ENCODE measurements at regions not wholly inside any gene's neighbourhood (a gene's known extent, or its start where the extent isn't known, plus 50 kb on each side); places are given as distances from the start of the nearest gene placed in this dataset.

DNA sequence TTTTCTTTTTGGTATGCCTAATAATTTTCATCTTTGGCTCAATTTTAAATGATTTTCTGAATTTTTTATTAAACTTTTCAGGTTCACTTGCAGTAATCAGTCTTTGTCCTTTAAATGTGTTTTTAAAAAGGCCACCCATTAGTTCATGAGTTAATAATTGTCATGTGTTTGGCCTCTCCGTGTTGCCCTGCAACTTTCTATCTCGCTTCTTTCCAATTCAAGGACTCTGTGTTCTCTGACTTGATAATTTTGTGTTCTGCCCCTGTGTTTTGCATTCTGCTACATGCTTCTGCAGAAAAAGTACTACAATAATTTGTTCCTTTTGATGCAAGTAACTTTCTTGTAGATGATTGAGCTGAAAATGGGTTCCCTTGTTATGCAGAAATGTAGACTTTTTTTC, 921.4 kb upstream of the LRATD1 start:
- H4K20me1 ChIP-seq (ENCODE audit: insufficient read depth, low read length), result no peaks in the 10 kb centered on the region
- H3K9ac ChIP-seq (ENCODE audit: low read depth, low read length), result no peak overlapping the region
- no peaks in the 10 kb centered on the region for H3K27me3 ChIP-seq (ENCODE audit: insufficient read depth, low read length, poor library complexity)
- H3K27ac ChIP-seq (ENCODE audit: low read length), result no peak overlapping the region
- ATAC-seq (ENCODE audit: insufficient read depth, low read depth) (no peak), DNase-seq (no peak)
- H3K4me3 ChIP-seq (ENCODE audit: low read depth in 1 of 2, low read length in 2 of 2), result no peak overlapping the region
- H3K36me3 ChIP-seq (ENCODE audit: insufficient read depth, low read length), result no peaks in the 10 kb centered on the region
- no peak overlapping the region for H3K4me2 ChIP-seq (ENCODE audit: insufficient read depth, low read length)
- TF ChIP-seq, protein P1, sequence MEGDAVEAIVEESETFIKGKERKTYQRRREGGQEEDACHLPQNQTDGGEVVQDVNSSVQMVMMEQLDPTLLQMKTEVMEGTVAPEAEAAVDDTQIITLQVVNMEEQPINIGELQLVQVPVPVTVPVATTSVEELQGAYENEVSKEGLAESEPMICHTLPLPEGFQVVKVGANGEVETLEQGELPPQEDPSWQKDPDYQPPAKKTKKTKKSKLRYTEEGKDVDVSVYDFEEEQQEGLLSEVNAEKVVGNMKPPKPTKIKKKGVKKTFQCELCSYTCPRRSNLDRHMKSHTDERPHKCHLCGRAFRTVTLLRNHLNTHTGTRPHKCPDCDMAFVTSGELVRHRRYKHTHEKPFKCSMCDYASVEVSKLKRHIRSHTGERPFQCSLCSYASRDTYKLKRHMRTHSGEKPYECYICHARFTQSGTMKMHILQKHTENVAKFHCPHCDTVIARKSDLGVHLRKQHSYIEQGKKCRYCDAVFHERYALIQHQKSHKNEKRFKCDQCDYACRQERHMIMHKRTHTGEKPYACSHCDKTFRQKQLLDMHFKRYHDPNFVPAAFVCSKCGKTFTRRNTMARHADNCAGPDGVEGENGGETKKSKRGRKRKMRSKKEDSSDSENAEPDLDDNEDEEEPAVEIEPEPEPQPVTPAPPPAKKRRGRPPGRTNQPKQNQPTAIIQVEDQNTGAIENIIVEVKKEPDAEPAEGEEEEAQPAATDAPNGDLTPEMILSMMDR (IDR thresholded peaks at IDR 0.05; ENCODE audit: borderline replicate concordance, extremely low read depth, low read length, poor library complexity, severe bottlenecking), result no peak
- TF ChIP-seq EZH2 (IDR thresholded peaks at IDR 0.05; ENCODE audit: borderline replicate concordance, low read depth, low read length, severe bottlenecking), result no peak
- H3K9me3 ChIP-seq (ENCODE audit: insufficient read depth, low read length, severe bottlenecking), result no peaks in the 10 kb centered on the region
- no peaks in the 10 kb centered on the region for H3K4me1 ChIP-seq (ENCODE audit: insufficient read depth, low read length)
- H2AFZ ChIP-seq (ENCODE audit: low read depth, low read length), result no peak overlapping the region
- no peaks in the 10 kb centered on the region for H3K79me2 ChIP-seq (ENCODE audit: insufficient read depth, low read length)

- no peak overlapping the region for H3K9ac ChIP-seq (ENCODE audit: low read depth, low read length)
- H3K9me3 ChIP-seq (ENCODE audit: insufficient read depth, low read length, severe bottlenecking), result no peaks in the 10 kb centered on the region
- no peak overlapping the region for H2AFZ ChIP-seq (ENCODE audit: low read depth, low read length)
- no peaks in the 10 kb centered on the region for H4K20me1 ChIP-seq (ENCODE audit: insufficient read depth, low read length)
- no peaks in the 10 kb centered on the region for H3K4me1 ChIP-seq (ENCODE audit: insufficient read depth, low read length)
- H3K79me2 ChIP-seq (ENCODE audit: insufficient read depth, low read length), result no peaks in the 10 kb centered on the region
- no peak overlapping the region for H3K27ac ChIP-seq (ENCODE audit: low read length)
- no peak for ATAC-seq (ENCODE audit: insufficient read depth, low read depth)
- H3K27me3 ChIP-seq (ENCODE audit: insufficient read depth, low read length, poor library complexity), result no peaks in the 10 kb centered on the region
- no peaks in the 10 kb centered on the region for H3K36me3 ChIP-seq (ENCODE audit: insufficient read depth, low read length)
- no peak for DNase-seq
- no peak for TF ChIP-seq EZH2 (IDR thresholded peaks at IDR 0.05; ENCODE audit: borderline replicate concordance, low read depth, low read length, severe bottlenecking)
- TF ChIP-seq, protein P1 (IDR thresholded peaks at IDR 0.05; ENCODE audit: borderline replicate concordance, extremely low read depth, low read length, poor library complexity, severe bottlenecking), result no peak
- no peak overlapping the region for H3K4me3 ChIP-seq (ENCODE audit: low read depth in 1 of 2, low read length in 2 of 2)
- H3K4me2 ChIP-seq (ENCODE audit: insufficient read depth, low read length), result no peak overlapping the region
These were observed 918.1 kb upstream of the LRATD1 start for GRCh38 chr2:13714466-13714865.

DNA sequence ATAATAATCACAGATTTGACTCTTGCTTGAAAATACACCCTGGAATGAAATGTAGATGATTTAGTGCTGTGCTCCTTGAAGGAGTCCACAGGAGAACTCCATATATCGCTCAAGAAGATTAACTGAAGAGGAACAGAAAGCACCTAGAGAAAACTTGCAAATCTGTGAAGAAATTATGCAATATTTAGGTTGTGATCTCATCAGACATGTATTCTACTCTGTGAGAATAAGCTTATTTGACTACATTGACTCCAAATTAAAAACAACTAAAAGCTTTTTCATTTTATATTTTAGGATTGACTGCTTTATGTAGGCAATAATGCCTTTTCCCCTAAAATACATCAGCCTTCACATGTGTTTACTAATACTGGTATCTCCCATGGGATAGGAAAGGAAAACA, 906.6 kb upstream of the LRATD1 start:
- no peak overlapping the region for H3K4me3 ChIP-seq (ENCODE audit: low read depth in 1 of 2, low read length in 2 of 2)
- no peaks in the 10 kb centered on the region for H4K20me1 ChIP-seq (ENCODE audit: insufficient read depth, low read length)
- no peak overlapping the region for H3K4me2 ChIP-seq (ENCODE audit: insufficient read depth, low read length)
- H3K4me1 ChIP-seq (ENCODE audit: insufficient read depth, low read length), result no peaks in the 10 kb centered on the region
- ATAC-seq (ENCODE audit: insufficient read depth, low read depth) (no peak), DNase-seq (no peak)
- TF ChIP-seq, protein P1 (IDR thresholded peaks at IDR 0.05; ENCODE audit: borderline replicate concordance, extremely low read depth, low read length, poor library complexity, severe bottlenecking), result no peak
- no peak for TF ChIP-seq EZH2 (IDR thresholded peaks at IDR 0.05; ENCODE audit: borderline replicate concordance, low read depth, low read length, severe bottlenecking)
- H3K27ac ChIP-seq (ENCODE audit: low read length), result no peak overlapping the region
- H3K9ac ChIP-seq (ENCODE audit: low read depth, low read length), result no peak overlapping the region
- no peaks in the 10 kb centered on the region for H3K27me3 ChIP-seq (ENCODE audit: insufficient read depth, low read length, poor library complexity)
- no peaks in the 10 kb centered on the region for H3K36me3 ChIP-seq (ENCODE audit: insufficient read depth, low read length)
- no peaks in the 10 kb centered on the region for H3K9me3 ChIP-seq (ENCODE audit: insufficient read depth, low read length, severe bottlenecking)
- H2AFZ ChIP-seq (ENCODE audit: low read depth, low read length), result no peak overlapping the region
- H3K79me2 ChIP-seq (ENCODE audit: insufficient read depth, low read length), result no peaks in the 10 kb centered on the region

GRCh38 chr2:13745330-13745729, 887.2 kb upstream of the LRATD1 start:
- DNase-seq (no peak), ATAC-seq (ENCODE audit: insufficient read depth, low read depth) (no peak)
- H2AFZ ChIP-seq (ENCODE audit: low read depth, low read length), result no peak overlapping the region
- no peak overlapping the region for H3K4me3 ChIP-seq (ENCODE audit: low read depth in 1 of 2, low read length in 2 of 2)
- no peaks in the 10 kb centered on the region for H3K4me1 ChIP-seq (ENCODE audit: insufficient read depth, low read length)
- no peaks in the 10 kb centered on the region for H3K9me3 ChIP-seq (ENCODE audit: insufficient read depth, low read length, severe bottlenecking)
- no peaks in the 10 kb centered on the region for H4K20me1 ChIP-seq (ENCODE audit: insufficient read depth, low read length)
- no peak overlapping the region for H3K9ac ChIP-seq (ENCODE audit: low read depth, low read length)
- no peaks in the 10 kb centered on the region for H3K79me2 ChIP-seq (ENCODE audit: insufficient read depth, low read length)
- H3K36me3 ChIP-seq (ENCODE audit: insufficient read depth, low read length), result no peaks in the 10 kb centered on the region
- no peaks in the 10 kb centered on the region for H3K27me3 ChIP-seq (ENCODE audit: insufficient read depth, low read length, poor library complexity)
- H3K4me2 ChIP-seq (ENCODE audit: insufficient read depth, low read length), result no peak overlapping the region
- TF ChIP-seq, protein P1 (IDR thresholded peaks at IDR 0.05; ENCODE audit: borderline replicate concordance, extremely low read depth, low read length, poor library complexity, severe bottlenecking), result no peak
- TF ChIP-seq EZH2 (IDR thresholded peaks at IDR 0.05; ENCODE audit: borderline replicate concordance, low read depth, low read length, severe bottlenecking), result no peak
- no peak overlapping the region for H3K27ac ChIP-seq (ENCODE audit: low read length)
